Loucy (cell line): ENCODE measurements at regions not wholly inside any gene's neighbourhood (a gene's known extent, or its start where the extent isn't known, plus 50 kb on each side); places are given as distances from the start of the nearest gene placed in this dataset.

Experiments
- H2AFZ ChIP-seq: fragments of 200-600 bp; sonication (generic); 2 replicates; pipeline ENCODE4 v1.6.0; 2016; ENCODE audit warnings: antibody characterized with exemption, mild to moderate bottlenecking, low read length, moderate library complexity
- H3F3A ChIP-seq: fragments of 200-600 bp; 2 replicates; pipeline ENCODE4 v1.6.0; 2016; ENCODE audit warnings: antibody characterized with exemption, low read depth, mild to moderate bottlenecking
- H3K27me3 ChIP-seq: fragments of 200-600 bp; sonication (generic); 2 replicates; pipeline ENCODE4 v1.6.1; 2014; ENCODE audit warnings: low read length, mild to moderate bottlenecking; ENCODE audit not compliant: insufficient read depth, poor library complexity, severe bottlenecking
- H3K36me3 ChIP-seq: fragments of 200-600 bp; sonication (generic); 2 replicates; pipeline ENCODE4 v1.6.1; 2016; ENCODE audit warnings: low read length; ENCODE audit not compliant: insufficient read depth
- H3K4me1 ChIP-seq: fragments of 200-600 bp; sonication (generic); 2 replicates; pipeline ENCODE4 v1.5.1; 2014; ENCODE audit warnings: low read length, mild to moderate bottlenecking; ENCODE audit not compliant: insufficient read depth, poor library complexity, severe bottlenecking
- H3K4me2 ChIP-seq: fragments of 200-600 bp; sonication (generic); 2 replicates; pipeline ENCODE4 v1.6.0; 2014; ENCODE audit warnings: antibody characterized with exemption, low read length, low read depth, mild to moderate bottlenecking; ENCODE audit not compliant: poor library complexity, severe bottlenecking
- H3K4me3 ChIP-seq: fragments of 200-600 bp; sonication (generic); 2 replicates; pipeline ENCODE4 v1.5.1; 2014; ENCODE audit warnings: low read length, mild to moderate bottlenecking, mixed read lengths; ENCODE audit not compliant: poor library complexity, severe bottlenecking
- H3K79me2 ChIP-seq: fragments of 200-600 bp; sonication (generic); 2 replicates; pipeline ENCODE4 v1.6.1; 2014; ENCODE audit warnings: low read length; ENCODE audit not compliant: insufficient read depth
- H3K9ac ChIP-seq: fragments of 200-600 bp; sonication (generic); 2 replicates; pipeline ENCODE4 v1.6.0; 2014; ENCODE audit warnings: mild to moderate bottlenecking, low read depth, low read length, moderate library complexity; ENCODE audit not compliant: poor library complexity, severe bottlenecking
- H3K9me2 ChIP-seq: fragments of 200-600 bp; sonication (generic); replicated peaks from 2 replicates; pipeline ENCODE4 v1.6.1; 2016; ENCODE audit warnings: low read depth, low read length, mixed read lengths
- H3K9me3 ChIP-seq: fragments of 200-600 bp; sonication (generic); 2 replicates; pipeline ENCODE4 v1.6.1; 2014; ENCODE audit warnings: mild to moderate bottlenecking, antibody characterized with exemption, low read length, low read depth; ENCODE audit not compliant: insufficient read depth
- H4K20me1 ChIP-seq: fragments of 200-600 bp; sonication (generic); 2 replicates; pipeline ENCODE4 v1.6.0; 2014; ENCODE audit warnings: antibody characterized with exemption, low read length, mild to moderate bottlenecking; ENCODE audit not compliant: insufficient read depth, poor library complexity, severe bottlenecking
- CTCF ChIP-seq: fragments of 200-600 bp; sonication (generic); conservative IDR thresholded peaks from 2 replicates; pipeline ENCODE4 v1.5.1; 2014; ENCODE audit warnings: mild to moderate bottlenecking, antibody characterized with exemption, low read length
- EZH2phosphoT487 ChIP-seq: fragments of 200-600 bp; IDR thresholded peaks from 2 replicates; pipeline ENCODE4 v1.6.1; 2018; ENCODE audit warnings: antibody characterized with exemption, mild to moderate bottlenecking, moderate library complexity, borderline replicate concordance

DNA sequence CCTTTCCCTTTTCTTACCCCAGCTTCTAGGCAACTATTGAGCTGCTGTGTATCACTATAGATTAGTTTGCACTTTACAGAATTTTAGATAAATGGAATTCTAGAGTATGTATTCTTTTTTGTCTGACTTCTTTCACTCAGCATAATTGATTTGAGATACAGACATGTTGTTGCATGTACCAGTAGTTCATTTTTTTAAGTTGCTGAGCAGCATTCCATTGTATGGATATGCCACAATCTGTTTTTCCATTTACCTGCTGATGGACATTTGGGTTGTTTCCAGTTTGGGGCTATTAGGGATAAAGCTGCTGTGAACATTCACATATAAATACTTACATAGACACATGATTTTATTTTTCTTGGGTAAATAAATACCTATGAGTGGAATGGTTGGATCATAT lies 135.7 kb downstream of the IGF1 start:
- no peaks in the 10 kb centered on the region for H3K4me1 ChIP-seq
- no peak overlapping the region for H3K4me3 ChIP-seq
- no peak overlapping the region for H3K4me2 ChIP-seq
- H3F3A ChIP-seq, result no peaks in the 10 kb centered on the region
- H4K20me1 ChIP-seq, result no peaks in the 10 kb centered on the region
- no peaks in the 10 kb centered on the region for H3K9me2 ChIP-seq
- no peaks in the 10 kb centered on the region for H3K9me3 ChIP-seq
- H3K79me2 ChIP-seq, result no peaks in the 10 kb centered on the region
- TF ChIP-seq EZH2phosphoT487, result no peak
- TF ChIP-seq CTCF, result no peak
- H3K27me3 ChIP-seq, result no peaks in the 10 kb centered on the region
- H3K9ac ChIP-seq, result no peak overlapping the region
- H2AFZ ChIP-seq, result no peak overlapping the region
- H3K36me3 ChIP-seq, result no peaks in the 10 kb centered on the region

DNA sequence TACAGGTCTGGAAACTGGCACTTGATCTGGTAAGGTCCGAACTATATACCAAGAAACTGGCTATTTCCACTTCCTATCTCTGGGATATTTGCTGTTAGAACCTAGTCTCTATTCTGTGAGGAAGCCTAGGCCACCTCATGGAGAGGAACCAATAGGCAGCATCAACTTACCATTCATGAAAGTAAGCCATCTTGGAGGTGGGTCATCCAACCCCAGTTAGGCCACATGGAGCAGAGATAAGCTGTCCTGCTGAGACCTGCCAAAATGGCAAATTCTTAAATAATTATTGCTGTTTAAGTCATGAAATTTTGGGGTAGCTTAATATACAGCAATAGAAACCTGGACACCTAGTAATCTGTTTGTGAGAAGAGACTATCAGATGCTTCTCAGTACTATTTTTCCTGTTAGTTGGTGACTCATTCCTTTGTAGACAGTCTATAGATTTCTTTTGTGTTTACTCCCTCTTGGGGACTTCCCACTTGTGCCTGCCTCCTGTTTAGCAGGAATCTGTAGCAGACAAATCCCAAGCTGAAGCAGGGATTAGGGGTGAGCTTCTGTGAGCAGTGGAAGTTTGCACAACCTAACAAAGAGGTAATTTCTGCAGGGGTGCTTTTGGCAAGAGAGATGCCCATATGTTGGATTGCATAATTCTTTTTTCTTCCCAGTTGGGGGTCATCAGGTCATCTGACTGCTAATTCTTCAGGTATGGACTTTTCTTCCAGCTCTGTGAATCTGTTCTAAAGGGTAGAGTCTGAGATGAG lies 136.8 kb downstream of the IGF1 start:
- no peaks in the 10 kb centered on the region for H3F3A ChIP-seq
- no peaks in the 10 kb centered on the region for H3K36me3 ChIP-seq
- no peak overlapping the region for H3K4me2 ChIP-seq
- H3K9me3 ChIP-seq, result no peaks in the 10 kb centered on the region
- H3K79me2 ChIP-seq, result no peaks in the 10 kb centered on the region
- H4K20me1 ChIP-seq, result no peaks in the 10 kb centered on the region
- H3K9ac ChIP-seq, result no peak overlapping the region
- H2AFZ ChIP-seq, result no peak overlapping the region
- no peak for TF ChIP-seq EZH2phosphoT487
- no peak for TF ChIP-seq CTCF
- H3K4me3 ChIP-seq, result no peak overlapping the region
- no peaks in the 10 kb centered on the region for H3K4me1 ChIP-seq
- no peaks in the 10 kb centered on the region for H3K27me3 ChIP-seq
- no peaks in the 10 kb centered on the region for H3K9me2 ChIP-seq

GRCh38 chr12:102342281-102343006 lies 137.9 kb downstream of the IGF1 start:
- no peaks in the 10 kb centered on the region for H3K9me2 ChIP-seq

More at GRCh38 chr12:102342281-102343006, 137.9 kb downstream of the IGF1 start:
- Histone ChIP-seq H4K20me1 (no peaks in the 10 kb centered on the region), H3K9ac (no peak overlapping the region), H3K79me2 (no peaks in the 10 kb centered on the region), H2AFZ (no peak overlapping the region), H3K4me3 (no peak overlapping the region), H3K9me3 (no peaks in the 10 kb centered on the region), H3K4me1 (no peaks in the 10 kb centered on the region), H3K27me3 (no peaks in the 10 kb centered on the region), H3K4me2 (no peak overlapping the region), H3F3A (no peaks in the 10 kb centered on the region), H3K36me3 (no peaks in the 10 kb centered on the region)
- TF ChIP-seq CTCF, result no peak
- TF ChIP-seq EZH2phosphoT487, result no peak
